Naive thymus-derived CD4-positive, alpha-beta T cell (primary cell): ENCODE measurements at regions not wholly inside any gene's neighbourhood (a gene's known extent, or its start where the extent isn't known, plus 50 kb on each side); places are given as distances from the start of the nearest gene placed in this dataset.
"Not testable (repeated sequence)": the region's sequence is repeated elsewhere in the genome, so short reads cannot be mapped to it uniquely, and the experiment has no call there.

Experiments
- ATAC-seq: fragments of 150-1000 bp; cut with Tn5 transposase; 2 replicates; pipeline ENCODE4 v1.10.0; 2021; ENCODE audit warnings: mild to moderate bottlenecking, moderate library complexity
- CTCF ChIA-PET: fragments of 350-600 bp; sonication (Branson Sonifier 250); formaldehyde crosslinking; loops from one replicate; lab custom pipeline; 2021; ENCODE audit warnings: antibody characterized with exemption; lab: Charles Lee
- POLR2A ChIA-PET: fragments of 350-600 bp; sonication (Branson Sonifier 250); formaldehyde crosslinking; loops from one replicate; lab custom pipeline; 2021; ENCODE audit warnings: antibody characterized with exemption, inconsistent platforms; lab: Charles Lee
- DNase-seq, 9 donors: peaks; one replicate each; pipeline versions ENCODE4 v3.0.0 to v3.0.0-alpha.2; 2020 to 2022; ENCODE audit warnings: mixed read lengths in 1 of 9
- H3K27ac ChIP-seq: one replicate; pipeline ENCODE4 v1.7.0; 2013; ENCODE audit warnings: mild to moderate bottlenecking, low read depth, low read length, moderate library complexity
- H3K27me3 ChIP-seq, 2 donors: one replicate each; pipeline ENCODE4 v1.7.0; 2013; ENCODE audit warnings: low read length in 2 of 2, mild to moderate bottlenecking in 2 of 2, moderate library complexity in 2 of 2; ENCODE audit not compliant: control insufficient read depth in 2 of 2, insufficient read depth in 2 of 2
- H3K36me3 ChIP-seq, 3 experiments: 1 replicate in 2 of 3; 2 replicates in 1 of 3; pipeline ENCODE4 v1.7.0; 2013; ENCODE audit warnings: low read length in 3 of 3, mild to moderate bottlenecking in 3 of 3, moderate library complexity in 1 of 3; ENCODE audit not compliant: insufficient read depth in 3 of 3, control insufficient read depth in 2 of 3
- H3K4me1 ChIP-seq, 2 donors: one replicate each; pipeline ENCODE4 v1.7.0; 2013; ENCODE audit warnings: low read length in 2 of 2, mild to moderate bottlenecking in 2 of 2, moderate library complexity in 1 of 2; ENCODE audit not compliant: control insufficient read depth in 2 of 2, insufficient read depth in 2 of 2
- H3K4me3 ChIP-seq: 2 replicates; pipeline ENCODE4 v1.7.0; 2013; ENCODE audit warnings: mild to moderate bottlenecking, low read length
- H3K9me3 ChIP-seq, 3 experiments: 1 replicate in 2 of 3; 2 replicates in 1 of 3; pipeline ENCODE4 v1.7.0; 2013; ENCODE audit warnings: low read length in 3 of 3; ENCODE audit not compliant: control insufficient read depth in 2 of 3
- H3K27ac Mint-ChIP-seq, 9 donors: one replicate each; pipeline ENCODE4 v1.8.0; 2020 to 2022; ENCODE audit warnings: mixed read lengths in 9 of 9, mild to moderate bottlenecking in 8 of 9, moderate library complexity in 5 of 9, inconsistent platforms in 2 of 9
- H3K27me3 Mint-ChIP-seq, 5 donors: one replicate each; pipeline ENCODE4 v1.8.0; 2021 to 2022; ENCODE audit warnings: mixed read lengths in 5 of 5, mild to moderate bottlenecking in 1 of 5
- H3K36me3 Mint-ChIP-seq, 5 donors: one replicate each; pipeline ENCODE4 v1.8.0; 2020 to 2022; ENCODE audit warnings: mixed read lengths in 5 of 5, mild to moderate bottlenecking in 3 of 5, inconsistent platforms in 1 of 5
- H3K4me1 Mint-ChIP-seq, 7 donors: one replicate each; pipeline ENCODE4 v1.8.0; 2020 to 2022; ENCODE audit warnings: mixed read lengths in 7 of 7, mild to moderate bottlenecking in 3 of 7, inconsistent platforms in 1 of 7
- H3K4me3 Mint-ChIP-seq, 10 donors: one replicate each; pipeline ENCODE4 v1.8.0; 2020 to 2022; ENCODE audit warnings: mild to moderate bottlenecking in 10 of 10, mixed read lengths in 10 of 10, moderate library complexity in 6 of 10, inconsistent platforms in 2 of 10
- H3K9me3 Mint-ChIP-seq, 11 donors: one replicate each; pipeline ENCODE4 v1.8.0; 2020 to 2022; ENCODE audit warnings: mixed read lengths in 11 of 11, mild to moderate bottlenecking in 4 of 11, inconsistent platforms in 1 of 11, moderate library complexity in 1 of 11
- intact Hi-C, 2 donors: fragments of 100-400 bp; cut with micrococcal nuclease; formaldehyde crosslinking; loops; one replicate each; pipeline ENCODE4 v1.15.1; 2023

- H3K9me3 Mint-ChIP-seq, result peaks cover 0 to 12% (median 4%) of the 10 kb centered on the region in 11 donors
- H3K36me3 Mint-ChIP-seq, result no peaks in the 10 kb centered on the region
- ATAC-seq, result no peak
- Histone ChIP-seq H3K27ac (no peak overlapping the region), H3K27me3 (no peaks in the 10 kb centered on the region), H3K36me3 (no peaks in the 10 kb centered on the region), H3K4me1 (no peaks in the 10 kb centered on the region), H3K9me3 (no peaks in the 10 kb centered on the region), H3K4me3 (no peak overlapping the region)
- H3K27me3 Mint-ChIP-seq, result peaks cover 0 to 10% (median 3%) of the 10 kb centered on the region in 5 donors
- H3K4me3 Mint-ChIP-seq, result no peak overlapping the region
- POLR2A ChIA-PET, result interaction anchor here (0.5 kb wide), 1 partner anchor 83 kb away, joined by 5 read pairs; no protein-coding TSS in a partner anchor
- H3K4me1 Mint-ChIP-seq, result no peaks in the 10 kb centered on the region
- intact Hi-C loops, result no loop called here
- DNase-seq, result no peak
- CTCF ChIA-PET, result no interaction called here
- H3K27ac Mint-ChIP-seq, result no peak overlapping the region
These were observed 88.5 kb upstream of the SH3BP4 start for GRCh38 chr2:234863043-234863934.

GRCh38 chr2:234861841-234862735, 89.7 kb upstream of the SH3BP4 start:
- no peaks in the 10 kb centered on the region for H3K36me3 ChIP-seq
- intact Hi-C loops, result no loop called here
- POLR2A ChIA-PET, result no interaction called here
- H3K4me3 Mint-ChIP-seq, result no peak overlapping the region
- no peak overlapping the region for H3K27ac ChIP-seq
- H3K36me3 Mint-ChIP-seq, result no peaks in the 10 kb centered on the region
- CTCF ChIA-PET, result no interaction called here
- no peak overlapping the region for H3K4me3 ChIP-seq
- DNase-seq (no peak), ATAC-seq (no peak)
- H3K27ac Mint-ChIP-seq, result no peak overlapping the region
- no peaks in the 10 kb centered on the region for H3K9me3 ChIP-seq
- no peaks in the 10 kb centered on the region for H3K4me1 Mint-ChIP-seq
- no peaks in the 10 kb centered on the region for H3K27me3 ChIP-seq
- no peaks in the 10 kb centered on the region for H3K4me1 ChIP-seq
- H3K9me3 Mint-ChIP-seq, result peaks cover 0 to 5% (median 3%) of the 10 kb centered on the region in 11 donors
- peaks cover 0 to 5% (median 3%) of the 10 kb centered on the region in 5 donors for H3K27me3 Mint-ChIP-seq

GRCh38 chr2:234859330-234859872, 92.4 kb upstream of the SH3BP4 start:
- H3K36me3 Mint-ChIP-seq, H3K27ac ChIP-seq, DNase-seq, H3K27me3 ChIP-seq, H3K4me1 ChIP-seq, H3K27ac Mint-ChIP-seq, H3K4me3 ChIP-seq, intact Hi-C loops, H3K9me3 ChIP-seq, ATAC-seq, H3K4me1 Mint-ChIP-seq, H3K4me3 Mint-ChIP-seq, CTCF ChIA-PET, POLR2A ChIA-PET, H3K36me3 ChIP-seq: not testable (repeated sequence)
- Mint-ChIP-seq H3K27me3 (peaks cover 0 to 11% (median 4%) of the 10 kb centered on the region in 5 donors), H3K9me3 (peaks cover 0 to 10% (median 0%) of the 10 kb centered on the region in 11 donors)

GRCh38 chr2:234858790-234859329, 93.0 kb upstream of the SH3BP4 start:
- ChIA-PET CTCF (no interaction called here), POLR2A (no interaction called here)
- H3K36me3 ChIP-seq, result no peaks in the 10 kb centered on the region
- no peak overlapping the region for H3K4me3 Mint-ChIP-seq
- H3K4me1 ChIP-seq, result no peaks in the 10 kb centered on the region
- H3K4me1 Mint-ChIP-seq, result no peaks in the 10 kb centered on the region
- intact Hi-C loops, result no loop called here
- H3K4me3 ChIP-seq, result no peak overlapping the region
- no peak for DNase-seq
- no peaks in the 10 kb centered on the region for H3K36me3 Mint-ChIP-seq
- H3K9me3 Mint-ChIP-seq, result peaks cover 0 to 10% (median 0%) of the 10 kb centered on the region in 11 donors
- no peak overlapping the region for H3K27ac ChIP-seq
- H3K27ac Mint-ChIP-seq, result no peak overlapping the region
- H3K27me3 Mint-ChIP-seq, result peaks cover 0 to 11% (median 4%) of the 10 kb centered on the region in 5 donors
- no peak for ATAC-seq
- H3K27me3 ChIP-seq, result no peaks in the 10 kb centered on the region
- H3K9me3 ChIP-seq, result no peaks in the 10 kb centered on the region

GRCh38 chr2:234858145-234858544, 93.7 kb upstream of the SH3BP4 start:
- H3K4me1 Mint-ChIP-seq, result no peaks in the 10 kb centered on the region
- ATAC-seq (no peak), DNase-seq (no peak)
- Histone ChIP-seq H3K4me1 (no peaks in the 10 kb centered on the region), H3K9me3 (no peaks in the 10 kb centered on the region), H3K27me3 (no peaks in the 10 kb centered on the region), H3K4me3 (no peak overlapping the region), H3K27ac (no peak overlapping the region), H3K36me3 (no peaks in the 10 kb centered on the region)
- H3K36me3 Mint-ChIP-seq, result no peaks in the 10 kb centered on the region
- H3K27me3 Mint-ChIP-seq, result peaks cover 0 to 11% (median 4%) of the 10 kb centered on the region in 5 donors
- CTCF ChIA-PET, result no interaction called here
- POLR2A ChIA-PET, result no interaction called here
- no peak overlapping the region for H3K27ac Mint-ChIP-seq
- H3K4me3 Mint-ChIP-seq, result no peak overlapping the region
- intact Hi-C loops, result no loop called here
- H3K9me3 Mint-ChIP-seq, result peaks cover 0 to 10% (median 0%) of the 10 kb centered on the region in 11 donors

- Histone ChIP-seq H3K4me1 (no peaks in the 10 kb centered on the region), H3K9me3 (no peaks in the 10 kb centered on the region), H3K36me3 (no peaks in the 10 kb centered on the region), H3K27me3 (no peaks in the 10 kb centered on the region), H3K4me3 (no peak overlapping the region), H3K27ac (no peak overlapping the region)
- ATAC-seq (no peak), DNase-seq (no peak)
- intact Hi-C loops, result no loop called here
- H3K9me3 Mint-ChIP-seq, result peaks cover 0 to 10% (median 2%) of the 10 kb centered on the region in 11 donors
- no peak overlapping the region for H3K4me3 Mint-ChIP-seq
- no peaks in the 10 kb centered on the region for H3K4me1 Mint-ChIP-seq
- ChIA-PET CTCF (interaction anchor here (0.7 kb wide), 1 partner anchor 259 kb away, joined by 3 read pairs; no protein-coding TSS in a partner anchor), POLR2A (no interaction called here)
- no peak overlapping the region for H3K27ac Mint-ChIP-seq
- H3K27me3 Mint-ChIP-seq, result peaks cover under 1 to 29% (median 7%) of the 10 kb centered on the region in 5 donors
- H3K36me3 Mint-ChIP-seq, result no peaks in the 10 kb centered on the region
These were observed 98.1 kb upstream of the SH3BP4 start for GRCh38 chr2:234853729-234854128.
